Cardiac muscle cell (in vitro differentiated cells and primary cell): ENCODE measurements at regions not wholly inside any gene's neighbourhood (a gene's known extent, or its start where the extent isn't known, plus 50 kb on each side); places are given as distances from the start of the nearest gene placed in this dataset.
"Not testable (repeated sequence)": the region's sequence is repeated elsewhere in the genome, so short reads cannot be mapped to it uniquely, and the experiment has no call there.

ENCODE experiments used
- DNase-seq, 2 donors: peaks; one replicate each; pipeline versions ENCODE4 v3.0.0 to v3.0.0-alpha.2; 2010 to 2017; ENCODE audit warnings: low read depth in 1 of 2, low spot score in 1 of 2
- H3K27ac ChIP-seq: fragments of 200-600 bp; sonication (generic); 2 replicates; pipeline ENCODE4 v1.5.1; 2016
- H3K27me3 ChIP-seq: fragments of 200-600 bp; sonication (generic); 2 replicates; pipeline ENCODE4 v1.6.0; 2016; ENCODE audit warnings: control low read depth
- H3K36me3 ChIP-seq: fragments of 200-600 bp; sonication (generic); 2 replicates; pipeline ENCODE4 v1.5.1; 2016; ENCODE audit warnings: control low read depth
- H3K4me1 ChIP-seq: fragments of 200-600 bp; sonication (generic); 2 replicates; pipeline ENCODE4 v1.8.1; 2017; ENCODE audit warnings: low read depth, mild to moderate bottlenecking, mixed run types
- H3K4me3 ChIP-seq: fragments of 200-600 bp; sonication (generic); 2 replicates; pipeline ENCODE4 v1.5.1; 2016; ENCODE audit warnings: mild to moderate bottlenecking
- H3K9me3 ChIP-seq: fragments of 200-600 bp; sonication (generic); 2 replicates; pipeline ENCODE4 v1.5.1; 2017; ENCODE audit warnings: low read depth, mild to moderate bottlenecking, control low read depth
- CTCF ChIP-seq: IDR thresholded peaks from 2 replicates; pipeline ENCODE4 v1.5.1; 2012; ENCODE audit warnings: low read depth, mild to moderate bottlenecking, low read length

DNA sequence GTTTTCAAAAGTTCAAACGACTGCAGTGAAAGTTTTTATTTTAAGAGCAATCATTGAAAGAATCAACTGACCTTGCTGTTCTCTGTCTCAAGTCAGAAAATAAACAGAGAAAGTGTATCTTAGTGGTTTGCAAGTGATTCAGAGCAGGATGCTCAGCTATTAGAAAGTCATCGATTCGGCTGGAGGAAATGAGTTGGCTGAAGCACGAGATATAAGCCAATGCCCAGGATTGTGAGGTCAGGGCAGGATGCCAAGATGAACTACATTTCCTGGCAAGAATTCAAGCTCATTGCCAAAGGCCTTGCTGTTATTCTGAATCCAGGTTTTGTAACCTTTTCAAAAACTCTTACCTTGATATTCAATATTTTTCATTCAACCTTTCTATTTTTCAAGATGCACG lies 541.4 kb upstream of the BOD1L1 start:
- H3K4me1 ChIP-seq, result peaks cover 4% of the 10 kb centered on the region
- peak; percentile 30 to 75 for DNase-seq
- no peaks in the 10 kb centered on the region for H3K27me3 ChIP-seq
- H3K9me3 ChIP-seq, result no peaks in the 10 kb centered on the region
- no peak overlapping the region for H3K27ac ChIP-seq
- H3K36me3 ChIP-seq, result no peaks in the 10 kb centered on the region
- no peak overlapping the region for H3K4me3 ChIP-seq
- TF ChIP-seq CTCF, result no peak

DNA sequence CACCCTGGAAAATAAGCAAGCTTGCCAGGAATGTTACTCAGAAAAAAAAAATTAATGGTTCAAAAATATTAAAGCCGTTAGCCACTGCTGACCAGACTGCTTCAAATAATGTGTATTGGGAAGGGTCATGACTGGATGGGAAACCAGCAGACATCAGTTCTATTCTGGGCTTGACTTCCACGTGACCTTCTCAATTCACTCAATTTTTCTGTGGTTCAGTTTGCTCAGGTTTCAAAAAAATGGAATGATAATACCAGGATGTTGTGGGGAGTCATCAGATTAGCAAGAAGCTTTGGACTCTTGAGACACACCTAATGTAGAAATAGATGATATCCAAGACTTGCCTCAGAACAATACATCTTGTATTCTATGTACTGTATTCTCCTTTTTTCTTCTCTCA lies 541.9 kb upstream of the BOD1L1 start:
- no peak overlapping the region for H3K27ac ChIP-seq
- DNase-seq, result peak in 1 of 2 donors; percentile 19
- no peak for TF ChIP-seq CTCF

DNA sequence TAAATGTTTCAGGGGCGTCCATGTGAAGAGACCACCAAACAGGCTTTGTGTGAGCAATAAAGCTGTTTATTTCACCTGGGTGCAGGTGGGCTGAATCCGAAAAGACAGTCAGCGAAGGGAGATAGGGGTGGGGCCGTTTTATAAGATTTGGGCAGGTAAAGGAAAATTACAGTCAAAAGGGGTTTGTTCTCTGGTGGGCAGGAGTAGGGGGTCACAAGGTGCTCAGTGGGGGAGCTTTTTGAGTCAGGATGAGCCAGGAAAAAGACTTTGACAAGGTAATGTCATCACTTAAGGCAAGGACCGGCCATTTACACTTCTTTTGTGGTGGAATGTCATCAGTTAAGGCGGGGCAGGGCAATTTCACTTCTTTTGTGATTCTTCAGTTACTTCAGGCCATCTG lies 542.4 kb upstream of the BOD1L1 start:
- DNase-seq, H3K36me3 ChIP-seq, H3K9me3 ChIP-seq, H3K4me1 ChIP-seq, H3K27ac ChIP-seq, H3K27me3 ChIP-seq, H3K4me3 ChIP-seq: not testable (repeated sequence)

More for the DNA sequence above, 541.9 kb upstream of the BOD1L1 start:
- peaks cover 4% of the 10 kb centered on the region for H3K4me1 ChIP-seq
- H3K36me3 ChIP-seq, result no peaks in the 10 kb centered on the region
- H3K4me3 ChIP-seq, result no peak overlapping the region
- no peaks in the 10 kb centered on the region for H3K9me3 ChIP-seq
- H3K27me3 ChIP-seq, result no peaks in the 10 kb centered on the region

GRCh38 chr4:14176613-14177012 lies 549.1 kb upstream of the BOD1L1 start:
- no peaks in the 10 kb centered on the region for H3K9me3 ChIP-seq
- no peak for TF ChIP-seq CTCF
- no peak overlapping the region for H3K4me3 ChIP-seq
- H3K27ac ChIP-seq, result no peak overlapping the region
- H3K27me3 ChIP-seq, result no peaks in the 10 kb centered on the region
- no peak for DNase-seq
- no peaks in the 10 kb centered on the region for H3K36me3 ChIP-seq
- H3K4me1 ChIP-seq, result peaks cover 4% of the 10 kb centered on the region

- Histone ChIP-seq H3K36me3 (no peaks in the 10 kb centered on the region), H3K9me3 (no peaks in the 10 kb centered on the region), H3K27ac (no peak overlapping the region), H3K27me3 (no peaks in the 10 kb centered on the region), H3K4me3 (no peak overlapping the region), H3K4me1 (peaks cover 4% of the 10 kb centered on the region)
- no peak for DNase-seq
- no peak for TF ChIP-seq CTCF
Observed at GRCh38 chr4:14177987-14178386, 550.5 kb upstream of the BOD1L1 start.

DNA sequence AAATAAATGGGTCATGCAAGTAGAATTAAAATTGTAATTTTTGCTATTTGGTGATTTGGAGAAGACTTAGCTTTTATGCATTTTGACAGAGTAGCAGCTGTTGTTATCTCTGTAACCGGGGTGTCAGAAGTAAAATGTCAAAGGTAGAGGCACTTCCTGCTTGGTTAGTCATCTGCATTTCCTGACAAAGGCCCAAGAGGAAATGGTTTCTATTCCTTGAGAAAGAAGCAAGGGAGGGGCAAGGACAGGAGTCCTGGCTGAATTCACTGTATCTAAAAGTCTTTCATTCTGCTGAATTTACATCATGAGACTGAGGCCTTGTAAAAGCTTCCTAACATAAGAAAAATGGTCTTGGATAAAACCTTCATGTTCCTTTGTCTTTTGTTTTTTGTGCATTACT lies 550.9 kb upstream of the BOD1L1 start:
- Histone ChIP-seq H3K9me3 (no peaks in the 10 kb centered on the region), H3K27ac (no peak overlapping the region), H3K36me3 (no peaks in the 10 kb centered on the region), H3K27me3 (no peaks in the 10 kb centered on the region), H3K4me3 (no peak overlapping the region), H3K4me1 (peaks cover 4% of the 10 kb centered on the region)
- peak in 1 of 2 donors; percentile 63 for DNase-seq
- no peak for TF ChIP-seq CTCF
